ENCODE measurements at regions not wholly inside any gene's neighbourhood (a gene's known extent, or its start where the extent isn't known, plus 50 kb on each side); places are given as distances from the start of the nearest gene placed in this dataset.
"Not testable (repeated sequence)": the region's sequence is repeated elsewhere in the genome, so short reads cannot be mapped to it uniquely, and the experiment has no call there.

GRCh38 chr1:115179397-115180079 is 90.2 kb upstream of the TSPAN2 start:
- no peak for DNase-seq

- DNase-seq: no peak
Observed at GRCh38 chr1:115176189-115176588, 86.9 kb upstream of the TSPAN2 start.

- DNase-seq: no peak
Observed at GRCh38 chr1:115175596-115175995, 86.3 kb upstream of the TSPAN2 start.

GRCh38 chr1:115173151-115173550 is 83.8 kb upstream of the TSPAN2 start:
- DNase-seq: no peak

- no peak for DNase-seq
Observed at GRCh38 chr1:115172270-115172669, 83.0 kb upstream of the TSPAN2 start.

GRCh38 chr1:115170961-115171392 is 81.7 kb upstream of the TSPAN2 start:
- peak; percentile 83 for DNase-seq

- no peak for DNase-seq
Observed at GRCh38 chr1:115170377-115170776, 81.1 kb upstream of the TSPAN2 start.

GRCh38 chr1:115168026-115168425 is 78.7 kb upstream of the TSPAN2 start:
- no peak for DNase-seq

- DNase-seq: peak; percentile 12
Observed at GRCh38 chr1:115166531-115167091, 77.3 kb upstream of the TSPAN2 start.

GRCh38 chr1:115165776-115166175 is 76.5 kb upstream of the TSPAN2 start:
- no peak for DNase-seq

GRCh38 chr1:115164940-115165705 is 75.8 kb upstream of the TSPAN2 start:
- DNase-seq: no peak

GRCh38 chr1:115164484-115164883 is 75.2 kb upstream of the TSPAN2 start:
- peak; percentile 62 for DNase-seq

GRCh38 chr1:115160728-115161127 is 71.4 kb upstream of the TSPAN2 start:
- no peak for DNase-seq

GRCh38 chr1:115159958-115160357 is 70.7 kb upstream of the TSPAN2 start:
- DNase-seq: no peak

GRCh38 chr1:115158181-115158580 is 68.9 kb upstream of the TSPAN2 start:
- no peak for DNase-seq

- DNase-seq: no peak
Observed at GRCh38 chr1:115156826-115157468, 67.6 kb upstream of the TSPAN2 start.

- DNase-seq: no peak
Observed at GRCh38 chr1:115153966-115154557, 64.8 kb upstream of the TSPAN2 start.

GRCh38 chr1:115147928-115148327 is 58.6 kb upstream of the TSPAN2 start:
- DNase-seq: not testable (repeated sequence)

GRCh38 chr1:115145226-115145625 is 55.9 kb upstream of the TSPAN2 start:
- DNase-seq: no peak

- no peak for DNase-seq
Observed at GRCh38 chr1:115144176-115144575, 54.9 kb upstream of the TSPAN2 start.

GRCh38 chr1:115142616-115143015 is 53.3 kb upstream of the TSPAN2 start:
- DNase-seq: no peak

- no peak for DNase-seq
Observed at GRCh38 chr1:115141145-115141454, 51.8 kb upstream of the TSPAN2 start.

- DNase-seq: no peak
Observed at GRCh38 chr1:115140442-115141144, 51.3 kb upstream of the TSPAN2 start.
